ENCODE measurements at regions not wholly inside any gene's neighbourhood (a gene's known extent, or its start where the extent isn't known, plus 50 kb on each side); places are given as distances from the start of the nearest gene placed in this dataset.
"Not testable (repeated sequence)": the region's sequence is repeated elsewhere in the genome, so short reads cannot be mapped to it uniquely, and the experiment has no call there.

GRCh38 chr9:40942730-40943129 is 185.8 kb downstream of the FOXD4L6 start:
- H3K27ac ChIP-seq; H3K4me1 ChIP-seq (replicated peaks in 1 of 2); ATAC-seq (replicated peaks in 6 of 8); H3K4me3 ChIP-seq; in situ Hi-C loops (cut with MboI; ENCODE audit: low pct_unique_long_range_greater_than_20kb in 2 of 9, low sequenced_read_pairs in 9 of 9, unreplicated experiment in 9 of 9): not testable (repeated sequence)
- WGBS, 10 experiments, result 54 to 73% (median 63%) methylated on average over 3 to 4 of the region's 4 CpGs

- H3K4me1 ChIP-seq (replicated peaks in 1 of 2); ATAC-seq (replicated peaks in 6 of 8); H3K4me3 ChIP-seq; H3K27ac ChIP-seq; in situ Hi-C loops (cut with MboI; ENCODE audit: low pct_unique_long_range_greater_than_20kb in 2 of 9, low sequenced_read_pairs in 9 of 9, unreplicated experiment in 9 of 9): not testable (repeated sequence)
- 100% methylated on average over 1 of the region's 1 CpG; no CpG with 5 or more reads in 9 of the 10 experiments for WGBS, 10 experiments
Observed at GRCh38 chr9:40939888-40940209, 188.6 kb downstream of the FOXD4L6 start.

- H3K27ac ChIP-seq; ATAC-seq (replicated peaks in 6 of 8); H3K4me1 ChIP-seq (replicated peaks in 1 of 2); in situ Hi-C loops (cut with MboI; ENCODE audit: low pct_unique_long_range_greater_than_20kb in 2 of 9, low sequenced_read_pairs in 9 of 9, unreplicated experiment in 9 of 9); H3K4me3 ChIP-seq: not testable (repeated sequence)
- 50 to 100% (median 76%) methylated on average over 1 to 11 of the region's 15 CpGs; no CpG with 5 or more reads in 1 of the 10 experiments for WGBS, 10 experiments
Observed at GRCh38 chr9:40939201-40939887, 189.1 kb downstream of the FOXD4L6 start.

GRCh38 chr9:40935336-40935735 is 193.1 kb downstream of the FOXD4L6 start:
- Histone ChIP-seq H3K4me1 (replicated peaks in 1 of 2) (no peaks in the 10 kb centered on the region), H3K27ac (no peak overlapping the region), H3K4me3 (no peak overlapping the region)
- WGBS, 10 experiments, result 25 to 90% (median 70%) methylated on average over 2 to 7 of the region's 7 CpGs
- ATAC-seq (replicated peaks in 6 of 8), result no peak
- in situ Hi-C loops (cut with MboI; ENCODE audit: low pct_unique_long_range_greater_than_20kb in 2 of 9, low sequenced_read_pairs in 9 of 9, unreplicated experiment in 9 of 9), result no loop called here

GRCh38 chr9:40934480-40934879 is 194.0 kb downstream of the FOXD4L6 start:
- H3K4me1 ChIP-seq (replicated peaks in 1 of 2); ATAC-seq (replicated peaks in 6 of 8); H3K27ac ChIP-seq; H3K4me3 ChIP-seq; in situ Hi-C loops (cut with MboI; ENCODE audit: low pct_unique_long_range_greater_than_20kb in 2 of 9, low sequenced_read_pairs in 9 of 9, unreplicated experiment in 9 of 9): not testable (repeated sequence)
- WGBS, 10 experiments, result 31 to 93% (median 75%) methylated on average over 2 to 3 of the region's 3 CpGs

GRCh38 chr9:40930426-40930825 is 198.1 kb downstream of the FOXD4L6 start:
- 25 to 100% (median 77%) methylated on average over 2 to 4 of the region's 4 CpGs for WGBS, 10 experiments
- in situ Hi-C loops (cut with MboI; ENCODE audit: low pct_unique_long_range_greater_than_20kb in 2 of 9, low sequenced_read_pairs in 9 of 9, unreplicated experiment in 9 of 9); ATAC-seq (replicated peaks in 6 of 8); H3K27ac ChIP-seq; H3K4me3 ChIP-seq; H3K4me1 ChIP-seq (replicated peaks in 1 of 2): not testable (repeated sequence)

- 18 to 82% (median 43%) methylated on average over 1 to 6 of the region's 6 CpGs; no CpG with 5 or more reads in 1 of the 10 experiments for WGBS, 10 experiments
Observed at GRCh38 chr9:40929488-40929845, 199.0 kb downstream of the FOXD4L6 start.

GRCh38 chr9:40928803-40929487 is 199.5 kb downstream of the FOXD4L6 start:
- Histone ChIP-seq H3K4me1 (replicated peaks in 1 of 2) (no peaks in the 10 kb centered on the region), H3K4me3 (no peak overlapping the region), H3K27ac (no peak overlapping the region)
- 29 to 76% (median 53%) methylated on average over 12 to 15 of the region's 15 CpGs for WGBS, 10 experiments
- ATAC-seq (replicated peaks in 6 of 8), result no peak
- in situ Hi-C loops (cut with MboI; ENCODE audit: low pct_unique_long_range_greater_than_20kb in 2 of 9, low sequenced_read_pairs in 9 of 9, unreplicated experiment in 9 of 9), result no loop called here

More at GRCh38 chr9:40929488-40929845, 199.0 kb downstream of the FOXD4L6 start:
- ATAC-seq (replicated peaks in 6 of 8); H3K4me1 ChIP-seq (replicated peaks in 1 of 2); in situ Hi-C loops (cut with MboI; ENCODE audit: low pct_unique_long_range_greater_than_20kb in 2 of 9, low sequenced_read_pairs in 9 of 9, unreplicated experiment in 9 of 9); H3K27ac ChIP-seq; H3K4me3 ChIP-seq: not testable (repeated sequence)

- Histone ChIP-seq H3K4me3 (no peak overlapping the region), H3K4me1 (replicated peaks in 1 of 2) (no peaks in the 10 kb centered on the region), H3K27ac (no peak overlapping the region)
- 19 to 67% (median 48%) methylated on average over 8 to 11 of the region's 11 CpGs for WGBS, 10 experiments
- in situ Hi-C loops (cut with MboI; ENCODE audit: low pct_unique_long_range_greater_than_20kb in 2 of 9, low sequenced_read_pairs in 9 of 9, unreplicated experiment in 9 of 9), result no loop called here
- ATAC-seq (replicated peaks in 6 of 8), result no peak
Observed at GRCh38 chr9:40927851-40928802, 200.4 kb downstream of the FOXD4L6 start.

- ATAC-seq (replicated peaks in 6 of 8), result no peak
- 18 to 62% (median 39%) methylated on average over 3 to 4 of the region's 4 CpGs for WGBS, 10 experiments
- Histone ChIP-seq H3K4me3 (no peak overlapping the region), H3K4me1 (replicated peaks in 1 of 2) (no peaks in the 10 kb centered on the region), H3K27ac (no peak overlapping the region)
- in situ Hi-C loops (cut with MboI; ENCODE audit: low pct_unique_long_range_greater_than_20kb in 2 of 9, low sequenced_read_pairs in 9 of 9, unreplicated experiment in 9 of 9), result no loop called here
Observed at GRCh38 chr9:40927260-40927631, 201.2 kb downstream of the FOXD4L6 start.

GRCh38 chr9:40926404-40927259 is 201.8 kb downstream of the FOXD4L6 start:
- 12 to 61% (median 38%) methylated on average over 7 to 8 of the region's 8 CpGs for WGBS, 10 experiments
- in situ Hi-C loops (cut with MboI; ENCODE audit: low pct_unique_long_range_greater_than_20kb in 2 of 9, low sequenced_read_pairs in 9 of 9, unreplicated experiment in 9 of 9), result no loop called here
- no peaks in the 10 kb centered on the region for H3K4me1 ChIP-seq (replicated peaks in 1 of 2)
- no peak overlapping the region for H3K27ac ChIP-seq
- no peak overlapping the region for H3K4me3 ChIP-seq
- no peak for ATAC-seq (replicated peaks in 6 of 8)

GRCh38 chr9:40925149-40925548 is 203.3 kb downstream of the FOXD4L6 start:
- H3K27ac ChIP-seq, result no peak overlapping the region

More at GRCh38 chr9:40925149-40925548, 203.3 kb downstream of the FOXD4L6 start:
- Histone ChIP-seq H3K4me1 (replicated peaks in 1 of 2) (no peaks in the 10 kb centered on the region), H3K4me3 (no peak overlapping the region)
- 11 to 73% (median 52%) methylated on average over 5 to 8 of the region's 8 CpGs for WGBS, 10 experiments
- ATAC-seq (replicated peaks in 6 of 8), result no peak
- in situ Hi-C loops (cut with MboI; ENCODE audit: low pct_unique_long_range_greater_than_20kb in 2 of 9, low sequenced_read_pairs in 9 of 9, unreplicated experiment in 9 of 9), result no loop called here

Data from motor neuron (in vitro differentiated cells).